MM.1S (cell line): ENCODE measurements at regions not wholly inside any gene's neighbourhood (a gene's known extent, or its start where the extent isn't known, plus 50 kb on each side); places are given as distances from the start of the nearest gene placed in this dataset.

ENCODE experiments used
- DNase-seq: peaks from one replicate; pipeline ENCODE4 v3.0.0-alpha.2; 2015
- H2AFZ ChIP-seq: fragments of 300-600 bp; sonication (generic); 2 replicates; pipeline ENCODE4 v1.6.0; 2016; ENCODE audit warnings: antibody characterized with exemption, low read length
- H3F3A ChIP-seq: fragments of 300-600 bp; sonication (generic); 2 replicates; pipeline ENCODE4 v1.6.1; 2016; ENCODE audit warnings: mild to moderate bottlenecking, antibody characterized with exemption, low read length, moderate library complexity, mixed read lengths; ENCODE audit not compliant: insufficient read depth
- H3K27ac ChIP-seq: fragments of 300-600 bp; sonication (generic); 2 replicates; pipeline ENCODE4 v1.5.1; 2016; ENCODE audit warnings: mild to moderate bottlenecking, low read length
- H3K27me3 ChIP-seq: fragments of 300-600 bp; sonication (generic); replicated peaks from 2 replicates; pipeline ENCODE4 v1.6.0; 2016; ENCODE audit warnings: low read length; ENCODE audit not compliant: insufficient read depth
- H3K36me3 ChIP-seq: fragments of 300-600 bp; sonication (generic); replicated peaks from 2 replicates; pipeline ENCODE4 v1.6.1; 2016; ENCODE audit warnings: mild to moderate bottlenecking, low read length, mixed read lengths; ENCODE audit not compliant: insufficient read depth
- H3K4me1 ChIP-seq: fragments of 300-600 bp; sonication (generic); 2 replicates; pipeline ENCODE4 v1.6.1; 2016; ENCODE audit warnings: low read length, mixed read lengths
- H3K4me2 ChIP-seq: fragments of 300-600 bp; sonication (generic); 2 replicates; pipeline ENCODE4 v1.6.0; 2016; ENCODE audit warnings: low read depth, low read length
- H3K4me3 ChIP-seq: fragments of 300-600 bp; sonication (generic); 2 replicates; pipeline ENCODE4 v1.5.1; 2016; ENCODE audit warnings: low read length, mixed read lengths
- H3K79me2 ChIP-seq: fragments of 300-600 bp; sonication (generic); 2 replicates; pipeline ENCODE4 v1.6.1; 2016; ENCODE audit warnings: mixed run types, low read length, mixed read lengths
- H3K9ac ChIP-seq: fragments of 300-600 bp; sonication (generic); 2 replicates; pipeline ENCODE4 v1.6.1; 2016; ENCODE audit warnings: low read length, mixed read lengths
- H3K9me2 ChIP-seq: fragments of 300-600 bp; sonication (generic); replicated peaks from 2 replicates; pipeline ENCODE4 v1.6.1; 2016; ENCODE audit warnings: mild to moderate bottlenecking, low read length, mixed read lengths; ENCODE audit not compliant: insufficient read depth
- H3K9me3 ChIP-seq: fragments of 300-600 bp; sonication (generic); replicated peaks from 2 replicates; pipeline ENCODE4 v1.6.1; 2016; ENCODE audit warnings: mild to moderate bottlenecking, low read length, mixed read lengths; ENCODE audit not compliant: insufficient read depth
- H4K20me1 ChIP-seq: fragments of 300-600 bp; sonication (generic); 2 replicates; pipeline ENCODE4 v1.6.1; 2016; ENCODE audit warnings: mild to moderate bottlenecking, low read length, moderate library complexity, mixed read lengths; ENCODE audit not compliant: insufficient read depth
- EZH2 ChIP-seq: fragments of 300-600 bp; sonication (generic); optimal IDR thresholded peaks from 2 replicates; pipeline ENCODE3; 2017; ENCODE audit warnings: low read depth, mild to moderate bottlenecking, antibody characterized with exemption, low read length, mixed read lengths
- EZH2phosphoT487 ChIP-seq: fragments of 300-600 bp; sonication (generic); IDR thresholded peaks from 2 replicates; pipeline ENCODE4 v1.6.1; 2018; ENCODE audit warnings: antibody characterized with exemption, low read length
- TF ChIP-seq, protein P1 (sequence below): fragments of 300-600 bp; sonication (generic); IDR thresholded peaks from 2 replicates; pipeline ENCODE4 v1.5.1; 2016; ENCODE audit warnings: antibody characterized with exemption, low read length, mixed read lengths

GRCh38 chr20:6577451-6577850 lies 190.0 kb upstream of the BMP2 start:
- H3K4me2 ChIP-seq: no peak overlapping the region
- H3K4me3 ChIP-seq: no peak overlapping the region
- H3K9me3 ChIP-seq: no peaks in the 10 kb centered on the region
- no peaks in the 10 kb centered on the region for H4K20me1 ChIP-seq
- peaks cover 15% of the 10 kb centered on the region for H3F3A ChIP-seq
- TF ChIP-seq, protein P1, sequence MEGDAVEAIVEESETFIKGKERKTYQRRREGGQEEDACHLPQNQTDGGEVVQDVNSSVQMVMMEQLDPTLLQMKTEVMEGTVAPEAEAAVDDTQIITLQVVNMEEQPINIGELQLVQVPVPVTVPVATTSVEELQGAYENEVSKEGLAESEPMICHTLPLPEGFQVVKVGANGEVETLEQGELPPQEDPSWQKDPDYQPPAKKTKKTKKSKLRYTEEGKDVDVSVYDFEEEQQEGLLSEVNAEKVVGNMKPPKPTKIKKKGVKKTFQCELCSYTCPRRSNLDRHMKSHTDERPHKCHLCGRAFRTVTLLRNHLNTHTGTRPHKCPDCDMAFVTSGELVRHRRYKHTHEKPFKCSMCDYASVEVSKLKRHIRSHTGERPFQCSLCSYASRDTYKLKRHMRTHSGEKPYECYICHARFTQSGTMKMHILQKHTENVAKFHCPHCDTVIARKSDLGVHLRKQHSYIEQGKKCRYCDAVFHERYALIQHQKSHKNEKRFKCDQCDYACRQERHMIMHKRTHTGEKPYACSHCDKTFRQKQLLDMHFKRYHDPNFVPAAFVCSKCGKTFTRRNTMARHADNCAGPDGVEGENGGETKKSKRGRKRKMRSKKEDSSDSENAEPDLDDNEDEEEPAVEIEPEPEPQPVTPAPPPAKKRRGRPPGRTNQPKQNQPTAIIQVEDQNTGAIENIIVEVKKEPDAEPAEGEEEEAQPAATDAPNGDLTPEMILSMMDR: no peak
- no peak for TF ChIP-seq EZH2
- no peak for TF ChIP-seq EZH2phosphoT487
- peaks cover 20% of the 10 kb centered on the region for H3K4me1 ChIP-seq
- no peak for DNase-seq
- H3K9me2 ChIP-seq: no peaks in the 10 kb centered on the region
- no peaks in the 10 kb centered on the region for H3K27me3 ChIP-seq
- no peak overlapping the region for H3K9ac ChIP-seq
- H2AFZ ChIP-seq: no peak overlapping the region
- no peaks in the 10 kb centered on the region for H3K36me3 ChIP-seq
- H3K79me2 ChIP-seq: no peaks in the 10 kb centered on the region
- no peak overlapping the region for H3K27ac ChIP-seq

DNA sequence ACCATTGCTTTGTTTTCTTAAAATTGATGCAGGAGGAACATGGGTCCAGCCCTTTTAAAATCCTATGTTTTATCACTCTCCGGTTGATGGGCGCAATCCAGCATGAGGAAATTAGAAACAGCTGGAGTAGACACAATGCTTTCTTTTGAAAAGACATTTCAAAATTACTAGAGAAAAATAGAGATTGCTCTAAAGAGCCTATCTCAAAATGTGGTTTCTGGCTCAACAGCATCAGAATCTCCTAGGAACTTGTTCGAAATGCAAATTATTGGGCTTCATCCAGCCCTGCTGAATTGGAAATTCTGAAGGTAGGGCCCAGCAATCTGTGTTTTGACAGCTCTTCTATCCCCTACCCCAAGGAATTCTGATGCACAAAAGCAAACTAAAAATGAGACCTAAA lies 190.8 kb upstream of the BMP2 start:
- H4K20me1 ChIP-seq: no peaks in the 10 kb centered on the region
- H3K4me1 ChIP-seq: peaks cover 20% of the 10 kb centered on the region
- H3K9ac ChIP-seq: no peak overlapping the region
- no peak for TF ChIP-seq EZH2phosphoT487
- TF ChIP-seq, protein P1: no peak
- TF ChIP-seq EZH2: no peak
- H3K9me2 ChIP-seq: no peaks in the 10 kb centered on the region
- H3K27ac ChIP-seq: peak overlapping the region; percentile 69; the same call in 1 of the 2 replicates
- no peaks in the 10 kb centered on the region for H3K79me2 ChIP-seq
- peak overlapping the region; percentile 80 for H3K4me2 ChIP-seq
- peaks cover 15% of the 10 kb centered on the region for H3F3A ChIP-seq
- no peaks in the 10 kb centered on the region for H3K9me3 ChIP-seq
- no peaks in the 10 kb centered on the region for H3K27me3 ChIP-seq
- H2AFZ ChIP-seq: peak overlapping the region; percentile 81; the same call in 1 of the 2 replicates
- no peak for DNase-seq
- H3K4me3 ChIP-seq: peak overlapping the region; percentile 53; the same call in 1 of the 2 replicates
- H3K36me3 ChIP-seq: no peaks in the 10 kb centered on the region

GRCh38 chr20:6575912-6576401 lies 191.5 kb upstream of the BMP2 start:
- H3K9ac ChIP-seq: peak overlapping the region; percentile 52
- peak; percentile 84 for DNase-seq
- no peaks in the 10 kb centered on the region for H3K27me3 ChIP-seq
- H3K36me3 ChIP-seq: no peaks in the 10 kb centered on the region
- H2AFZ ChIP-seq: peak overlapping the region; percentile 81
- TF ChIP-seq EZH2phosphoT487 (no peak), EZH2 (no peak)
- TF ChIP-seq, protein P1: no peak
- no peaks in the 10 kb centered on the region for H3K79me2 ChIP-seq
- H3K27ac ChIP-seq: peak overlapping the region; percentile 69
- no peaks in the 10 kb centered on the region for H4K20me1 ChIP-seq
- peaks cover 20% of the 10 kb centered on the region for H3K4me1 ChIP-seq
- no peaks in the 10 kb centered on the region for H3K9me3 ChIP-seq
- peak overlapping the region; percentile 80 for H3K4me2 ChIP-seq
- H3K4me3 ChIP-seq: peak overlapping the region; percentile 53
- H3K9me2 ChIP-seq: no peaks in the 10 kb centered on the region
- peaks cover 15% of the 10 kb centered on the region for H3F3A ChIP-seq
